GM21786 (cell line): ENCODE measurements at regions not wholly inside any gene's neighbourhood (a gene's known extent, or its start where the extent isn't known, plus 50 kb on each side); places are given as distances from the start of the nearest gene placed in this dataset.
"Not testable (repeated sequence)": the region's sequence is repeated elsewhere in the genome, so short reads cannot be mapped to it uniquely, and the experiment has no call there.

Experiments used
- ATAC-seq: cut with Tn5 transposase; IDR thresholded peaks from one replicate; pipeline ENCODE4 v1.9.1; 2021; ENCODE audit not compliant: unreplicated experiment

DNA sequence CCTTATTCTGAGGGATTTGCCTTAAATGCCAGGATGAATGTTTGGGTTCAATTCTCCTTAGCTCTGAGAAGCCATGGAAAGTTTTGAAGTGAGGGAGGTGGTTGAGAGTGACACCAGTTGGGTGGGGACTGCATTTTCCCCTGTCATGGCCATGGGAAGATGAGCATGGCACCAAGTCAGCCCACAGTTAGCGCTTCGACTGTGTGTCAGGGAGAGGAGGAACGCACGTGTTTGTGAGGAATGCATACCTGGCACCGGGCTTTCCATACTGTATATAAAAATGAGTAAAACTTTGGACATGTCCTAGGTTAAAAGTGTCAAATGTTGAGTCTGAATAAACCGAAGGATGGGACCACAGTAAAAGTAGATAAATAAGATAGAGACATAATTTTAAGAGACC lies 187.5 kb upstream of the KL start:
- no peak for ATAC-seq

DNA sequence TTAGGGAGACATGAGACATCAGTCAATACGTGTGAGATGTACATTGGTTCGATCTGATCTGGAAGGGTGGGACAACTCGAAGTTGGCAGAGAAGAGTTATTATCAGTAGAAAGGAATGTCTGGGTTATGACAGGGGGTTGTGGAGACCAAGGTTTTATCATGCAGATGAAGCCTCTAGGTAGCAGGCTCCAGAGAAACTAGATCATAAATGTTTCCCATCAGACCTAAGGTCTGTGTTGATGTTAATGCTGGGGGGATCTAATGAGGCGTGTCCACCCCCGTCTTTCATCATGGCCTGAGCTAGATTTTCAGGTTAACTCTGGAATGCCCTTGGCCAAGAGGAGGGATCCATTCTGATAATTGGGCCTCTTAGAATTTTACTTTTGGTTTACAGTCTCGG lies 187.0 kb upstream of the KL start:
- no peak for ATAC-seq

DNA sequence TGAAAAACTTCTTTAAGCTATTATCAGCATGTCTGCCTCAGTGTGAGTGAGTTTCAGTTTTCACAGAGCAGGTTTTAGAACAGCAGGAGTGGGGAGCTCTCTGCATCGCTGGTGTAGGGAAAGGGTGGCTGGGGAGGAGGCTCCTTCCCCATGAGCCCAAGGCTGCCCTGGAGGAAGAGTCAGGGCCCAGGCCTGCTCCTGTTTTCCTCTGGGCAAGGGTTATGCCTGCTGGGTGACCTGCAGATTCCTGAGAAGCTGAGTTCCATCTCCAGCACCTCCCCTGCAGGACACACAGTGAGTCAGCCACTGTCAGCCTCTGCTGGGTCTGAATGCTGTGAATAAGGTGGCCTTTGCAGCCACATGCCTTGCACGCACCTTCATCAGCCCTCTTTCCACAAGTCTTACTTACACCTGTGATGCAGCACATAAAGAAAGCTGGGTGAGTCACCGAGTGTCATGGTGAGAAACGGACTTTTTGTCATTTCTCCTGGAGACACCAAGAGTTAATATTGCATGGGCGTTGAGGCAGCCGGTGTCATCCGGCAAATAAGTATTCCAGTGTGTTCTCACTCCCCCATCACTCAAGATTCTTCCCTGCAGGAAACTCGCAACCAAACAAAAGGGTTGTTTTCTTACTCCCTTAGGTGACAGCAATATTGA lies 186.4 kb upstream of the KL start:
- ATAC-seq: no peak

DNA sequence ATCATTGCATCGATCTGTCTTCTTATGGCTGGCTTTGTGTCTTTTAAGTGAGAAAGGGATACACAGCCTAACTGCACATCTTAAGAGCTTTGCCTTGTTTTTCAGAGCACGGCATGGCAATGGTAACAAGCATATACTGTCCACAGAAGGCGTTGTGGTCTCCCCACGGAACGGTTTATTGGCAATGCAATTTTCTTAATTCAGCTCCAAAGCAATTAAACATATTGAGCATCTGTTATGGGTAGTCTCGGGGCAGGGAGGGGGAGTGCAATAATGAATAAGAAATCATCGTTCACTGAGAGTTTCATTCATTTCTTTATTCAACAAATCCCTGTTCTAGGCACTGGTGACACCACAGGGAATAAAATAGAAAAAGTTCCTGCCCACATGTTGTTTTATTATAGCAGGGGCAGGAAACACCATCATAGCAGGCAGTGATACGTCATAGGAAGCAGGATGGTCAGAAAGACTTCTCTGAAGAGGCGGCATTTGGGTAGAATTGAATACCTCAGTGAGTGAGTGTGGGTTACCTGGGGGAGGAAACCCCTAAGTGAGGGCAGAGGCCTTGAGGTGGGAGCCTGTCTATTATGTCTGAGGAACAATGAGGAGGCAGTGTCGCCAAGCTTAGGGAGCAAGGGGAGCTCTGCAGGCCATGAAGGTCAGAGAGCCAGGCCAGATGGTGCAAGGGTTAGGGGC lies 185.7 kb upstream of the KL start:
- no peak for ATAC-seq

DNA sequence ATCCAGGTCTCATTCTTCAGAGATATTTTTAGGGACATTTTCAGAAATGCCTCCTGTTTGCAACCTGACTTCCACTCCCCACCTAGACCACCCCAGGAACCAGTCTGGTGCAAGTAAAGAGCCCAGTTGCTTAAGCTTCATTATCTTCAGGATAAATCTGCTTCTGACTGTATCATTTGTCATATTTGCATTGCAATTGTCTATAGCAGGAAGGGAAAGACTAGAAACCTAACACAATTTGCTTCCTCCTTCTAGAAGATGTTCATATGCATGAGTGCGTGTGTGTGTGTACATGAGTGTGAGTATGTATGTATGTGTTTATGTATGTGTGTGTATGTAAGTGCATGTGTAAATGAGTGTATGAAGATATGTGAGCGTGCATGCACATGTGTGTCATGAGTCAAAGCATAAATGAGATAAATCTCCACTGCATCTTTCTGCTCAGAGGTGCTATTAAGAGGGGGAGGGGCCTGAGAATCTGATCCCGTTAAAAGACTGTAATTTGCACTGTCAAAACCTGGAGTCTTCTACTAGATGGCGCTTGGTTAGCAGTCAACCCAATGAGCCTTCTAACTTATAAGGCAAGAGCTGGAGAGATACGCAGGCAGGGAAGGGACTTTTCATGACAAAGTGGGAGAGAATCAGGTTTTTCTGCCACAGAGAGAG lies 178.8 kb upstream of the KL start:
- ATAC-seq: no peak

DNA sequence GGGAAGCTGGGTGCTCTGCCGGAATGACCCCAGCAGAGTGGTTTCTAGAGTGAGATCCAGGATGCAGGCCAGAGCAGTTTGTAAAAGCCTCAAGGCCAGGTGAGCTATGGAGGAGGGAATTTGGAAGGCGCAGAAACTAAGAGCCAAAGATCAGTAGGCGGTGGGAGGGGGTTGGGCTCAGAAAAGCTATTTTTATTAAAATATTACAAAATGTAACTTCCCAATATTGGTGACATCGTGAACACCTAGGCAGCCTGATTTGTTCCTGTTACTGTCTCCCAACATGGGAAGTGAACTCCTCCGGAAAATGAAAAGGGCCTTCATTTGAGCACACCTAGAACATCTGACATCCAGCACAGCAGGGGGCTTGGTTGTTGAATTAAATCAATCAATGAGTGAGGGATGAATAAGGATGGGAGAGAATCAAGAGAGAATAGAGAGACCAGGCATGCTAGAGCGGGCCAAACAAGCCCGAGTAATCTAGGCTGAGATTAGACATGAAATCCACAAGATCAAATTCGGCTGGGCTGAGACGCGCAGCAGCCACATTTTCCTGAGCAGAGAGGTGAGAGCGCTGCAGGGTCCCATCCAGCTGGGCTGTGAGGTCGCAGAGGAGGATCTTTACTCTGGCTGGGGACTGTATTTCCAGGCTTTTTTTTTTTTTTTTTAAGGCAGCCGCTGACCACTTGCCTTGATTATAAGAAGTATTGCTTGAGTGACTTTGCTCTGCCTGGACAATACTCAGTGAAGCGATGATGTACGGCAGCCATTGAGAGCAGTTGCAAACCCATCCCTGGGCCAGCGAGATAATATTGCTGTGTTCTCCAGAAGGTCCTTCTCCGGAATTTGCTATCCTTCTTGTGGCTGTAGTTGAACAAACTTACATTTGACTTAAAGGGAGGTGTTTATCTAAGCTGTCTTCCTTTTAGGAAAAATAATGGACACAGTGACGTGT lies 178.0 kb upstream of the KL start:
- ATAC-seq: no peak

DNA sequence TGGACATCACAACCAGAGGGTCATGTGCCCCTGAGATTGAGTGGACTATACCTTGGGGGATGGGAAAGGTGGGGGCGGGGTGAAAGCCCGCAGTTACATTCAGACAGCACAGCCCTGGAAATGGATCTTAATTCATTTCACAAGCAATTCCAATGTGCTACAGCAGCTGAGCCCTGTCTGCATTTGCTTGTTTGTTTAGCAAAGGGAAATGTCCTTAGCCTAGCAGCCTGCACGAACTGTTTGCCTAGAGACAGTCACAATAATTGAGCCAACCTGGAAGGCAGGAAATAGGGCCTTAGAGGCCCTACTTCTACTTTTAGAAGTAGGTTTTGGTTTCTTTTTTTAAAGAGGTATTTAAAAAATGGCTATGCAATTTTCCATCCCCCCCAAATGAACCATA lies 177.3 kb upstream of the KL start:
- peak; percentile 77 for ATAC-seq

DNA sequence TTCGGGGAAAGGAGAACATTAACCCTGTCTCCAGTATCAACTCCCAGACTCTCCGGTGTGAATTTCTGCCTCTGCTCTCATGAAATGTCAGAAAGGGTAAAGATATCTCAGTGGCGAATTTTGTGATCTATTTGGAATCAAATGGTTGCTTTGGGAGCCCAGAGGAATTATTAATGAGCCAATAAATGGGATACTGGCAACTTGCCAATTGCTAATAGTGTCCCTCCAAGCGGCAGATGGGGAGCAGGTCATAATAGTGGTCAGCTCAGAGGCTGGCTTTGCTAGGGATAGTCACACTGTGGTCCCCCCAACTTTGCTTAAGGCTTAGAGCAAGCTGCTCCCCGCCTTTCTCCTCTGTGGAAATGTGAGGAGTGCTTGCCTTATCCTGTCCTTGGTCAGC lies 176.1 kb upstream of the KL start:
- ATAC-seq: no peak

DNA sequence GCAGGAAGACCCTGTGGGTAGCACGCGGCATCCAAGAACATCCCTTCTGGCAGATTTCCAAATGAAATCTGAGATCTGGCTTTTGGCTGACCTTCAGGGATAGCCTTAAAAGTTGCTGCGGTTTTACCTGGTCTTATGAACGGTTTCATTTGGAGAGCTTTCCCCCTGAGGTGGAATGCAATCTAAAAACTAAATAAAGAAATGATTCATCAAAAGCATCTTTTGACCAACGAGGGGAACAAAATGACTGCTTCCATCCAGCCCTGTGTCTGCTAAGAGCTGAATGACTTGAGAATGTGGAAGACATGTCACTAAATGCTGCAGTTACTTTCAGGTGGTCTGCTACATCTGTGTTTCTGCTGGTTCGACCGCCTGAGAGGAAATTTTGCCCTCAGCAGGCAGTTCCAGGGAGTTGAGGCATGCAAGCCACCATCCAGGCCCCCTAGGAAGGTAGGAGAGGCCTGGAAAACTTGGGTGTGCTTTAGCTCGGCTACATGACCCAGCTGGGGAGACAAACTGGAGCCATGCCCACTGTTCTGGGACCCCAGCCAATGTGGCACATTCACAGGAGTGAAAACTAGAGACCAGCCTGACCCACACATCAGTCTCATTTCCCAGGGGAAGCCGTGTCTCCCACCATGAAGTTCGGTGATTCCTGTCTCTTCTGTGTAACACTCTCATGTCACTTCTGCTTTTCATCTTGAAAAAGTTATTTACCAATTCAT lies 175.1 kb upstream of the KL start:
- peak; percentile 43 for ATAC-seq

DNA sequence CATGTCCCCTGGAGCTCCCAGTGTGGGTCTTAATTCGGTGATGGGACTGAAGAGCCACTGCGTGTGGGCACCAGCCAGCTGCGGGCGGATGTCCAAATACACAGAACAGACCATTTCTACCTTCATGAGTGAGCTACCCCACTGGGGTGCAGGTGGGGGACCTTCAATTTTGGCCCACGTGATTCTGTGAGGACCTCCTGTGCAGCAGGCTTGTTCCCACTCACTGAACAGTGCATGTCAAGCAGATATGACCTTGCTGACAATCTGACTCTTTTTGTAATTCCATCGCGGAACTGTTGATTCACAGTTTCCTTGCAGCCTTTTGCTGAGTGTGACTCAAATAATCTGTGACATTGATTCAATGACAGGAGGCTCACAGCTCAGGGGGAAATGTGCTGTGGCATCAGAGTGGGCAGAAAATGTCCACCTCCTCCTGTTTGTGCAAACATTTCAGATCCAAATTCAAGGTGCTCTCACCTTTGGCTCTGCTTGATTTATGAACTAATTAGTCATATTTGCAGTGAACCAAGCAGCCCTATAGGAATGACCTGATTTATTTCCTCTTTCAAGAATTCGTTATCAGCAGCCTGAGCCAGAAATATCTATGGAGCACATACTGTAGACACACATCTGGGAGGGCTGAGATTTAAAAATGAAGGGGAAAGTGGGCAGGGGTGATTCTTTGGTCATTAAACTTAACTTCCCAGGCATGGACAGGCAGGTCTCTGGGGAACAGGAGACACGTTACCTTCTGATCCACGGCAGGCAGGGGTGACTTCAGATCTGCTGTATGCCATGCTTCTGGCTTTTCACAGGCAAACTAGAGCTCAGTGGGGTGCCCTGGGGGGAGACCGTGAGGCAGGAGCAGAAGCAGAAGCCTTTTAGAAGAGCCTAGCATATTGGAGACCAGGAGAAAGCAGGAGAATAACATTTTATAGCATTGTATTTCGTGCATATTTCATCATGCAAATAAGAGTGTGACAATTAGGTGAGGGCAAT lies 170.0 kb upstream of the KL start:
- no peak for ATAC-seq

DNA sequence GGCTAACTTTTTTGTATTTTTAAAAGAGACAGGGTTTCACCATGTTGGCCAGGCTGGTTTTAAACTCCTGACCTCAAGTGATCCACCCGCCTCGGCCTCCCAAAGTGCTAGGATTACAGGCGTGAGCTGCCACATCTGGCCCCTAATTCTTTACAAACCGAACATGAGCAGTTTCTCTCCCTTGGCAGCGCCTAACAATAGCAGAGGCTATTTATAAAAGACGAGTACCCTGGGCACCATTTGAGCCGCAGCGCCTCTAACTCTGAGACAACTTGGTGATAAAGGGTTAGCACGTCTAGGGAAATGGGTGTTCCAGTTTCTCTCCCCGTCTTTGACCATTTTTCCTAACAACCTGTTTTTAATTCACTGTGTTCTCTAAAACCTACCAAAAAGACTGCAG lies 168.2 kb upstream of the KL start:
- not testable (repeated sequence) for ATAC-seq

DNA sequence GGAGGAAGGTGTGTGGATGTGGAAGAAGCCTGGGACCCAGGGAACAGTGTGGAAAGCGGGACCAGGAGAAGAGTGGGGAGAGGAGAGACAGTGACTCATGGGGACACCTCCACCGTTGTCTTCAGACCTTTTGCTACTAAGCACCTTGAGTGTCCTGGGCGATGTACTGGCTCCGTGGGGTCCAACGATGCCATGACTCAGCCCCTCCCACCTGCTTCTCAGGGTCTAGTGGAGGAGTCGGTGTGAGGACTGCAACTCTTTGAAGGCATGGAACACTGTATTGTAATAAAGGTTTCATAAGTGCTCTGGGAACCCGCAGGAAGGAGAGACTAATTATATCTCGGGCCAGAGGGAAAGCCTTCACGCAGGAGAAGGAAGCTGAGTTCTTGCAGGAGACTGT lies 166.9 kb upstream of the KL start:
- no peak for ATAC-seq

DNA sequence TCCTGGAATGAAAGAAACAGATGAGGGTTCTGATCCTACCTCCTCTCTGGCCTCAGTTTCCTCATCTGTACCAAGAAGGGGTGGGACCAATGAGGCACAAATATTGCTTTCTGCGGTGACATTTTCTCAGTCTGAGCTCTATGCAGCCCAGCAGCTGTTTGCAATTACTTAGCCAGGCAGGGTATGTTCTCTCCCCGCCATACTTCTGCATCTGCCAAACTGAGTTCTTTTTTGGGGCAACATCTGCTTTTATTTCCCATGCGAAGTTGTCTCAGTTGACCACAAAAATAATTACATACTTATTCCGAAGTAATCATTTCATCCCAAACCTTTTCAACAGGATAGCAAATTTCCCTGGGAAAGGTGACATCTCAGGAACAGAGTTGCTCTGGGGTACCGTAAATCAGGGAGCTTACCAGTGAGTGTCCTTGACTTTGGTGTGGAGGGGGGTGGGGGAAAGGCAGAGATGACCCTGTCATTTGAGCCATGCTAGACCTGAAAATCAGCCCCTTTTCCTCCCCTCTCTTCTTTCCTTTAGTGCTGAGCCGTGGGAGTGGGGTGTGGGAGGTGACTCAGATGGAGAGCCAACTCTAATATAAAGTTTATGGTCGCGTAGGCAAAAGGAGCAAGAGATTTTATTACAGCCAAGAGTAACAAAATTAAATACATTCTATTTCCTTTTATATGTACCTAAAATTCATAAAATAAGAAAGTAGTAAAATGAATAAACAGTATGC lies 165.7 kb upstream of the KL start:
- no peak for ATAC-seq

DNA sequence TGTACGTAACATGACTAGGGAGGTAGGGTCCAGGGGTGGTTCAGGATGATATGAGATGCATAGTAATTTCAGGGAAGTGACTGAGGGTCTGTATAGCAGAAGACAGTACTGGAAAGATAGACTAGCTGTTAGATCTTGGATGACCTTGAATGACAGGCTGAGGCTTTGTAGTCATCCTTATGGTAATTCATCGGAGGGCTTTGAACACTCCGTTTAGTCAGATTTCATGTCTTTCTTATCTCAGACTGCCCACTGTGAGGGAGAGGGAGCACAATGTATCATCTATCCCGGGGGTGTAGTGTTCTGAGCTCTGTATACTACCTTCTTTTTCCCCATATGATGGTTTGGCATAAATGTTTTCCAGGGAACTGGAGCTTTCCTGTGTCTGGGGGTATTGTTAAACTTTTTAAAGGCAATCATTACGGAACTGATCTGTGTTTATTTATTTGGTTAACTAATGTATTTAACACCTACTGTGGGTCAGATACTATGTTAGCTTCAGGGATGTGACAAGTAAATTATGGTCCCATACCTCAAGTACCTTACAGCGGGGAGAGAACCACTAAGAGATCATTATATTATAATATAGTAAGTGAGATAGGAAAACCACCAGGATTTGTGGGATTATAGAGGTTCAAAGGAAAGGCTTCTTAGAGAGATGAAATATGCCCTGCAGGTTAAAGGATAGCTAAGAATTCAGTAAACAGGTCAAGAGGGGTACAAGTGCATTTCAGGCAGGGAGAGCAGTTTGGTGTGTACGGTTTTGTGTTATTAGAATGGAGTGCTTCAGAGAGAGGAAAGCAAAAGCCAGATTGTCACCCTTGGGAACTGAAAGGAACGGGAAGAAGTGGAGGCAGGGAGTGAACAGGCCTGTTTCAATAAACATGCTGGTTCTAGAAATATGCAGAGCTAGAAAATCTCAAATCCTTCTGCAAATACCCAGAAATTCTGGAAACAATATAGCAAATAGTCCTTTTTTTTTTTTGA lies 164.8 kb upstream of the KL start:
- ATAC-seq: no peak

DNA sequence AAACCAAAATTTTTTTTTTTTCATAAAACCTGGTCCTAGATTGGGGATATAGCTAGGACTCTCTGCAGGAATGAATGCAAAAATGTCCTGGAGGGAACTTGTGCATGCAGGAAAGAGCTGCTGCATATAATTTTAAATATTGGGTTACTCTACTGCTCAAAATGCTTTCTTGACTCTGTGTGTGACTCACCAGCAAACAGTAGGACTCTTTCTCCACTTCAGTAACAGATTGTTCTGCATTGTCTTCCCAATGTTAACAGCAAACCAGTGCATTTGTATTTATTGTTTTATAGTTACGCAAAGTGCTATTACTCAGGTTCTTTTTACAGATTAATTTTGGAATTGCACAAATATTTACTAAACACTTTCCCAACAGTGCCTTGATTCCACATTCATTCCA lies 163.7 kb upstream of the KL start:
- no peak for ATAC-seq

DNA sequence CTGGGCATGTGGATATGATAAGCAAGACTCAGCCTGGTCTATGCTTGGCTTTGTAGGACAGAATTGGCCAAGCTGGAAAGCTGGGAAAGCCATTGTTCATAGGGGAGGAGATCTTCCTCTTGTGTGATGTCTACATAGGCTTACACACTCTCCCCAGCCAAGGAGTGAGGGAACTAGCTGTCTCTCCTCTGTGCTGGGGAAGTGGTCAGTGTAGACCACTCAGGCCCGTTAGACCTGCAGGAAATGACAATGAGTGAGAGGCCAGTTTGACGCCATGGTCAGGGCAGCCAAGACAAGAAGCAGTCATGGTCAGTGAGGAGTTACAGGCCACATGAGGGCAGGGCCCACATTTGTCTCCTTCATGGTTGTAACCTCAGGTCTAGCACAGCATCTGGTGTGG lies 159.1 kb upstream of the KL start:
- no peak for ATAC-seq

DNA sequence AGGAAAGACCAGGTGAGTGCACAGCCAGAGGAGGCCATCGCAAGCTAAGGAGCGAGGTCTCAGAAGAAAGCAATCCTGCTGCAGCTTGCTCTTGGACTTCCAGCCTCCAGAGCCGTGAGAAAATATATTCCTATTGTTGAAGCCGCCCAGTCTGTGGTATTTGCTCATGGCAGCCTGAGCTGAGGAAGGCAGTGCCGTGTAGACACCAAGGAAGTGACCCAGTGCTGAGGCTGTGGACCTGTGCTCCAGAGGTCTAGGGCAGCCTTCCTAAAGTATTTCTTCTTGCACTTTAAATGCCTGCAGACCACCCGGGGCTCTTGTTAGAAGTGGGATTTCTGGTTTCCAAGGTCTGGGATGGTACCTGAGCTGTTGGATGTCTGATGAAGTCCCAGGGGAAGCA lies 158.5 kb upstream of the KL start:
- no peak for ATAC-seq
